Activated effector memory CD4-positive, alpha-beta T cell treated with anti-CD3 and anti-CD28 coated beads, Interleukin-2, amount 50 U/mL, for 16 hours (primary cell): ENCODE measurements at regions not wholly inside any gene's neighbourhood (a gene's known extent, or its start where the extent isn't known, plus 50 kb on each side); places are given as distances from the start of the nearest gene placed in this dataset.

ENCODE experiments used
- DNase-seq: peaks from one replicate; pipeline ENCODE4 v3.0.0-alpha.2; 2020

- DNase-seq, result no peak
Observed at GRCh38 chr18:46350598-46351159, 246.5 kb downstream of the HAUS1 start.

GRCh38 chr18:46352520-46353250 is 248.5 kb downstream of the HAUS1 start:
- DNase-seq, result no peak

GRCh38 chr18:46353460-46353859 is 249.3 kb downstream of the HAUS1 start:
- no peak for DNase-seq

- no peak for DNase-seq
Observed at GRCh38 chr18:46356278-46357033, 252.3 kb downstream of the HAUS1 start.

GRCh38 chr18:46360102-46360699 is 256.0 kb downstream of the HAUS1 start:
- DNase-seq, result no peak

- DNase-seq, result no peak
Observed at GRCh38 chr18:46360866-46361265, 256.7 kb downstream of the HAUS1 start.

- no peak for DNase-seq
Observed at GRCh38 chr18:46362533-46362932, 258.3 kb downstream of the HAUS1 start.

- no peak for DNase-seq
Observed at GRCh38 chr18:46364048-46364447, 259.9 kb downstream of the HAUS1 start.

- no peak for DNase-seq
Observed at GRCh38 chr18:46366201-46366600, 262.0 kb downstream of the HAUS1 start.

- no peak for DNase-seq
Observed at GRCh38 chr18:46366751-46367376, 262.7 kb downstream of the HAUS1 start.

GRCh38 chr18:46369323-46369722 is 265.1 kb downstream of the HAUS1 start:
- DNase-seq, result no peak

- no peak for DNase-seq
Observed at GRCh38 chr18:46370898-46371297, 266.7 kb downstream of the HAUS1 start.

- no peak for DNase-seq
Observed at GRCh38 chr18:46372670-46373069, 268.5 kb downstream of the HAUS1 start.

GRCh38 chr18:46373131-46373530 is 268.9 kb downstream of the HAUS1 start:
- no peak for DNase-seq

GRCh38 chr18:46373791-46374190 is 269.6 kb downstream of the HAUS1 start:
- DNase-seq, result no peak

- no peak for DNase-seq
Observed at GRCh38 chr18:46374850-46375249, 270.7 kb downstream of the HAUS1 start.

- no peak for DNase-seq
Observed at GRCh38 chr18:46377557-46377956, 273.4 kb downstream of the HAUS1 start.

- DNase-seq, result no peak
Observed at GRCh38 chr18:46378126-46378863, 274.1 kb downstream of the HAUS1 start.

- no peak for DNase-seq
Observed at GRCh38 chr18:46378864-46379207, 274.7 kb downstream of the HAUS1 start.

GRCh38 chr18:46379323-46379950 is 275.3 kb downstream of the HAUS1 start:
- DNase-seq, result no peak

GRCh38 chr18:46385124-46385523 is 271.9 kb downstream of the LOXHD1 start:
- DNase-seq, result no peak

- no peak for DNase-seq
Observed at GRCh38 chr18:46386788-46387187, 270.2 kb downstream of the LOXHD1 start.
